Liver (tissue), 8 donors: ENCODE measurements at regions not wholly inside any gene's neighbourhood (a gene's known extent, or its start where the extent isn't known, plus 50 kb on each side); places are given as distances from the start of the nearest gene placed in this dataset.

Source experiments
- DNase-seq: peaks from one replicate; pipeline ENCODE4 v3.0.0-alpha.2; 2017; ENCODE audit warnings: low spot score
- H3K27ac ChIP-seq, 2 donors: one replicate each; pipeline ENCODE4 v1.7.0; 2013; ENCODE audit warnings: inconsistent platforms in 2 of 2, low read length in 2 of 2, control low read depth in 1 of 2, low read depth in 1 of 2, mild to moderate bottlenecking in 1 of 2
- H3K27me3 ChIP-seq, 4 donors: one replicate each; pipeline versions ENCODE4 v1.6.1 to v1.7.0; 2013; ENCODE audit warnings: low read length in 3 of 4, inconsistent platforms in 1 of 4, mild to moderate bottlenecking in 1 of 4, moderate library complexity in 1 of 4; ENCODE audit not compliant: control insufficient read depth in 4 of 4, insufficient read depth in 4 of 4
- H3K36me3 ChIP-seq, 4 donors: one replicate each; pipeline versions ENCODE4 v1.6.1 to v1.7.0; 2013; ENCODE audit warnings: low read length in 3 of 4, mild to moderate bottlenecking in 3 of 4, low read depth in 1 of 4, moderate library complexity in 1 of 4; ENCODE audit not compliant: control insufficient read depth in 4 of 4, insufficient read depth in 3 of 4
- H3K4me1 ChIP-seq, 4 donors: one replicate each; pipeline versions ENCODE4 v1.6.1 to v1.7.0; 2013; ENCODE audit warnings: low read length in 3 of 4, mild to moderate bottlenecking in 3 of 4, moderate library complexity in 1 of 4; ENCODE audit not compliant: control insufficient read depth in 4 of 4, insufficient read depth in 4 of 4
- H3K4me3 ChIP-seq, 3 donors: one replicate each; pipeline versions ENCODE4 v1.6.1 to v1.7.0; 2013; ENCODE audit warnings: low read length in 3 of 3, control low read depth in 1 of 3, low read depth in 1 of 3, mild to moderate bottlenecking in 1 of 3
- H3K9ac ChIP-seq, 2 donors: one replicate each; pipeline ENCODE4 v1.7.0; 2013; ENCODE audit warnings: low read length in 2 of 2, mild to moderate bottlenecking in 2 of 2, moderate library complexity in 2 of 2, control low read depth in 1 of 2, low read depth in 1 of 2
- H3K9me3 ChIP-seq, 4 donors: one replicate each; pipeline versions ENCODE4 v1.6.1 to v1.7.0; 2013; ENCODE audit warnings: low read length in 3 of 4; ENCODE audit not compliant: control insufficient read depth in 4 of 4
- ATF3 ChIP-seq: IDR thresholded peaks from 2 replicates; pipeline ENCODE4 v1.6.1; 2016; ENCODE audit warnings: antibody characterized with exemption
- EGR1 ChIP-seq, 2 donors: IDR thresholded peaks; 2 replicates each; pipeline ENCODE4 v1.6.1; 2016 to 2018; ENCODE audit warnings: antibody characterized with exemption in 2 of 2, low read depth in 2 of 2
- FOXA1 ChIP-seq: IDR thresholded peaks from 2 replicates; pipeline ENCODE4 v1.6.1; 2016; ENCODE audit warnings: antibody characterized with exemption
- FOXA2 ChIP-seq: IDR thresholded peaks from 2 replicates; pipeline ENCODE4 v1.6.1; 2016; ENCODE audit warnings: antibody characterized with exemption
- GABPA ChIP-seq, 2 donors: IDR thresholded peaks in 1 of 2; conservative IDR thresholded peaks in 1 of 2; 2 replicates each; pipeline ENCODE4 v1.6.1; 2016; ENCODE audit warnings: antibody characterized with exemption in 2 of 2, mild to moderate bottlenecking in 1 of 2, moderate library complexity in 1 of 2
- HNF4A ChIP-seq, 2 donors: conservative IDR thresholded peaks; 2 replicates each; pipeline ENCODE4 v1.6.1; 2016; ENCODE audit warnings: antibody characterized with exemption in 2 of 2, mild to moderate bottlenecking in 2 of 2
- HNF4G ChIP-seq: IDR thresholded peaks from 2 replicates; pipeline ENCODE4 v1.6.1; 2016; ENCODE audit warnings: antibody characterized with exemption
- JUND ChIP-seq, 2 donors: IDR thresholded peaks; 2 replicates each; pipeline ENCODE4 v1.6.1; 2016; ENCODE audit warnings: antibody characterized with exemption in 2 of 2
- NR2F2 ChIP-seq: IDR thresholded peaks from 2 replicates; pipeline ENCODE4 v1.6.1; 2016; ENCODE audit warnings: antibody characterized with exemption
- RAD21 ChIP-seq, 2 donors: IDR thresholded peaks; 2 replicates each; pipeline ENCODE4 v1.6.1; 2016; ENCODE audit warnings: antibody characterized with exemption in 2 of 2, mild to moderate bottlenecking in 2 of 2
- REST ChIP-seq: IDR thresholded peaks from 2 replicates; pipeline ENCODE4 v1.6.1; 2016; ENCODE audit warnings: antibody characterized with exemption, mild to moderate bottlenecking
- RXRA ChIP-seq, 2 donors: IDR thresholded peaks; 2 replicates each; pipeline ENCODE4 v1.6.1; 2017 to 2018; ENCODE audit warnings: antibody characterized with exemption in 2 of 2, mild to moderate bottlenecking in 1 of 2
- SP1 ChIP-seq: IDR thresholded peaks from 2 replicates; pipeline ENCODE4 v1.6.1; 2018; ENCODE audit warnings: antibody characterized with exemption, mild to moderate bottlenecking
- TAF1 ChIP-seq: conservative IDR thresholded peaks from 2 replicates; pipeline ENCODE4 v1.6.1; 2016; ENCODE audit warnings: antibody characterized with exemption, mild to moderate bottlenecking
- YY1 ChIP-seq: IDR thresholded peaks from 2 replicates; pipeline ENCODE4 v1.6.1; 2016; ENCODE audit warnings: antibody characterized with exemption, mild to moderate bottlenecking
- ZBTB33 ChIP-seq: IDR thresholded peaks from 2 replicates; pipeline ENCODE4 v1.6.1; 2016; ENCODE audit warnings: antibody characterized with exemption
- WGBS: extraction: QIAGEN DNeasy Blood & Tissue Kit; methylation state at CpG from one replicate; pipeline ENCODE4 v1.1.7; 2013; 5-methylcytosine and 5-hydroxymethylcytosine counted together
- TF ChIP-seq, protein P1 (sequence below): fragments of 150-350 bp; IDR thresholded peaks from 2 replicates; pipeline ENCODE4 v1.5.1; 2017; ENCODE audit warnings: improper control_type of control experiment, low read depth, low read length; ENCODE audit not compliant: missing input control
- TF ChIP-seq, protein P2 (sequence below): IDR thresholded peaks from 2 replicates; pipeline ENCODE4 v1.6.1; 2016; ENCODE audit warnings: antibody characterized with exemption
- donor health status: healthy.
- donor health status: healthy.
- donor health status: healthy.
- donor health status: healthy.
- donor health status: healthy.

GRCh38 chr13:30821421-30821820, 84.7 kb upstream of the MEDAG start:
- 88% methylated on average over 2 of the region's 2 CpGs for WGBS
- Histone ChIP-seq H3K4me1 (no peaks in the 10 kb centered on the region), H3K9me3 (no peaks in the 10 kb centered on the region), H3K9ac (no peak overlapping the region), H3K27ac (no peak overlapping the region), H3K27me3 (no peaks in the 10 kb centered on the region), H3K4me3 (no peak overlapping the region), H3K36me3 (no peaks in the 10 kb centered on the region)
- DNase-seq, result no peak
- TF ChIP-seq TAF1, result no peak
- TF ChIP-seq, protein P1, sequence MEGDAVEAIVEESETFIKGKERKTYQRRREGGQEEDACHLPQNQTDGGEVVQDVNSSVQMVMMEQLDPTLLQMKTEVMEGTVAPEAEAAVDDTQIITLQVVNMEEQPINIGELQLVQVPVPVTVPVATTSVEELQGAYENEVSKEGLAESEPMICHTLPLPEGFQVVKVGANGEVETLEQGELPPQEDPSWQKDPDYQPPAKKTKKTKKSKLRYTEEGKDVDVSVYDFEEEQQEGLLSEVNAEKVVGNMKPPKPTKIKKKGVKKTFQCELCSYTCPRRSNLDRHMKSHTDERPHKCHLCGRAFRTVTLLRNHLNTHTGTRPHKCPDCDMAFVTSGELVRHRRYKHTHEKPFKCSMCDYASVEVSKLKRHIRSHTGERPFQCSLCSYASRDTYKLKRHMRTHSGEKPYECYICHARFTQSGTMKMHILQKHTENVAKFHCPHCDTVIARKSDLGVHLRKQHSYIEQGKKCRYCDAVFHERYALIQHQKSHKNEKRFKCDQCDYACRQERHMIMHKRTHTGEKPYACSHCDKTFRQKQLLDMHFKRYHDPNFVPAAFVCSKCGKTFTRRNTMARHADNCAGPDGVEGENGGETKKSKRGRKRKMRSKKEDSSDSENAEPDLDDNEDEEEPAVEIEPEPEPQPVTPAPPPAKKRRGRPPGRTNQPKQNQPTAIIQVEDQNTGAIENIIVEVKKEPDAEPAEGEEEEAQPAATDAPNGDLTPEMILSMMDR, result no peak
- TF ChIP-seq SP1, result no peak
- TF ChIP-seq, protein P2, sequence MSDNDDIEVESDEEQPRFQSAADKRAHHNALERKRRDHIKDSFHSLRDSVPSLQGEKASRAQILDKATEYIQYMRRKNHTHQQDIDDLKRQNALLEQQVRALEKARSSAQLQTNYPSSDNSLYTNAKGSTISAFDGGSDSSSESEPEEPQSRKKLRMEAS, result no peak
- no peak for TF ChIP-seq NR2F2
- TF ChIP-seq ZBTB33, result no peak
- no peak for TF ChIP-seq YY1
- TF ChIP-seq HNF4G, result no peak
- TF ChIP-seq HNF4A (conservative IDR thresholded peaks at IDR 0.05), result no peak
- no peak for TF ChIP-seq REST
- no peak for TF ChIP-seq FOXA1
- no peak for TF ChIP-seq ATF3

DNA sequence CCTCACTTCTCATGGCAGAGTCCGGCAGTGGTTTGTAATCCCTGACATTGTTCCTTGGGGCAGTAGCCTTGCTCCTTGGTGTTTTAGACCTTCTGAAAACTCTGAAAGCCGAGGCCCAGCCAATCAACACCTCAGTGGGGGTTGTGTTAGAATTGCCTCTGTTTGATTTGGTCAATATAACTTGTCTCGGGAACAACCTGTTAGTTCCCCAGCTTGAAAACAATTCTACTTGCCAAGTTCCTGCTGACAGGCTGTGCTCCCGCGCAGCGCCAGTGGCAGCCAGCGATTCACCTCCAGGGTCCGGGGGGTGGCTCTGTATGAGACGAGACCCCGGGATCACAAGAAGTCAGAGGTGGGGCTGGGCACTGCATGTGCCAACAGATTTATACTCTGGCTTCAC, 81.4 kb upstream of the MEDAG start:
- Histone ChIP-seq H3K27me3 (no peaks in the 10 kb centered on the region), H3K36me3 (no peaks in the 10 kb centered on the region), H3K9ac (peak overlapping the region in 1 of 2 donors; percentile 34), H3K4me3 (no peak overlapping the region), H3K9me3 (no peaks in the 10 kb centered on the region), H3K4me1 (no peaks in the 10 kb centered on the region), H3K27ac (no peak overlapping the region)
- no peak for DNase-seq
- 26% methylated on average over 10 of the region's 10 CpGs for WGBS
- TF ChIP-seq FOXA2 (no peak), EGR1 (IDR thresholded peaks at IDR 0.05; ENCODE audit: low read depth in 2 of 2) (no peak), YY1 (no peak), RXRA (IDR thresholded peaks at IDR 0.05) (no peak), REST (no peak), ATF3 (no peak), JUND (IDR thresholded peaks at IDR 0.05) (no peak), TAF1 (no peak), GABPA (IDR thresholded peaks at IDR 0.05 in 1 of 2, conservative IDR thresholded peaks at IDR 0.05 in 1 of 2) (no peak), HNF4A (conservative IDR thresholded peaks at IDR 0.05) (no peak), ZBTB33 (no peak), RAD21 (IDR thresholded peaks at IDR 0.05) (no peak), SP1 (no peak), NR2F2 (no peak), HNF4G (no peak)
- TF ChIP-seq, protein P2, result no peak
